Ovary (tissue), 3 donors: ENCODE measurements at regions not wholly inside any gene's neighbourhood (a gene's known extent, or its start where the extent isn't known, plus 50 kb on each side); places are given as distances from the start of the nearest gene placed in this dataset.

Experiments used
- EP300 ChIP-seq: sonication (generic); formaldehyde crosslinking; IDR thresholded peaks from one replicate; pipeline ENCODE4 v1.6.1; 2017; ENCODE audit warnings: antibody characterized with exemption
- POLR2A ChIP-seq: fragments of 450-650 bp; IDR thresholded peaks from one replicate; pipeline ENCODE4 v1.6.1; 2017; ENCODE audit warnings: antibody characterized with exemption, mild to moderate bottlenecking, moderate library complexity
- TF ChIP-seq, protein P1 (sequence below), 3 donors: fragments of 450-650 bp in 2 of 3; fragments of 200-600 bp in 1 of 3; IDR thresholded peaks; one replicate each; pipeline versions ENCODE4 v1.5.1 to v1.8.0; 2016 to 2022; ENCODE audit warnings: antibody characterized with exemption in 3 of 3, mild to moderate bottlenecking in 1 of 3
- donor health status: DM: no; HTN: no; CAD: no.

DNA sequence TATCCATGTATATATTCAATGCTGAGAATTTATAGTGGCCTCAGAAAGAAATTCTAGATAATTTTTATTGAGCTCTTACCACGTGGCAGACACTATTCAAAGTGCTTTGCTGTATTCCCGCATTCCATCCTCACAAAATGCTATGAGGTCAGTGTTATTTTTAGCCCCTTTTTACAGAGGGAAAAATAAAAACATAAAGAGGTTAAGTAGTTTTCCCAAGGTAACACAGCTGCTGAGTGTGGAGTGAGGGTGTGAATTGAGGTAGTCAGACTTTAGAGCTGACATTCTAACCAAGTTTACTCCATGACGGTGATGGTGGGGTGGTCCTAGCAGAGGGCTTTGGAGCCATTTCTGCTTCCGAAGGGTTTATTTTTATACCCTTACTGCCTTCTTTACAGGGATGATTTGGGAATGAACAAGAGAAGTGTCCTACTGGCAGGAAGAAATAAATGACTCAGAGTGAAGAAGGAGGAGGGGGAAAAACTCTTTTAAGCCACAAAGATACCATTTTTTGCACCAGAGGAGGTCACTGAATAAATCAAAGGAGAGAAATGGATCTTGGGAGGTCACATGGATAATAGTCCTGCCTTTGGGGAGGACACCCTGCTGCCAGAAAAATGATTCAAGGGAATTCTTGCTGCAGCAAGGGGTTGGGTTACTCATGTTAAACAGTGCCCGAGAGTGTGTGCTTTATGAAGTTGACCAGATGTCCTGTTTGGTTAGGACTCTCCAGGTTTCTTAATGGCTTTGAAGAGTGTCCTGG, 76.1 kb downstream of the HMHB1 start:
- TF ChIP-seq POLR2A (no peak), EP300 (no peak)
- TF ChIP-seq, protein P1, sequence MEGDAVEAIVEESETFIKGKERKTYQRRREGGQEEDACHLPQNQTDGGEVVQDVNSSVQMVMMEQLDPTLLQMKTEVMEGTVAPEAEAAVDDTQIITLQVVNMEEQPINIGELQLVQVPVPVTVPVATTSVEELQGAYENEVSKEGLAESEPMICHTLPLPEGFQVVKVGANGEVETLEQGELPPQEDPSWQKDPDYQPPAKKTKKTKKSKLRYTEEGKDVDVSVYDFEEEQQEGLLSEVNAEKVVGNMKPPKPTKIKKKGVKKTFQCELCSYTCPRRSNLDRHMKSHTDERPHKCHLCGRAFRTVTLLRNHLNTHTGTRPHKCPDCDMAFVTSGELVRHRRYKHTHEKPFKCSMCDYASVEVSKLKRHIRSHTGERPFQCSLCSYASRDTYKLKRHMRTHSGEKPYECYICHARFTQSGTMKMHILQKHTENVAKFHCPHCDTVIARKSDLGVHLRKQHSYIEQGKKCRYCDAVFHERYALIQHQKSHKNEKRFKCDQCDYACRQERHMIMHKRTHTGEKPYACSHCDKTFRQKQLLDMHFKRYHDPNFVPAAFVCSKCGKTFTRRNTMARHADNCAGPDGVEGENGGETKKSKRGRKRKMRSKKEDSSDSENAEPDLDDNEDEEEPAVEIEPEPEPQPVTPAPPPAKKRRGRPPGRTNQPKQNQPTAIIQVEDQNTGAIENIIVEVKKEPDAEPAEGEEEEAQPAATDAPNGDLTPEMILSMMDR (IDR thresholded peaks at IDR 0.05): no peak
